Neuron (in vitro differentiated cells): ENCODE measurements at regions not wholly inside any gene's neighbourhood (a gene's known extent, or its start where the extent isn't known, plus 50 kb on each side); places are given as distances from the start of the nearest gene placed in this dataset.

Source experiments
- H2AFZ ChIP-seq: one replicate; pipeline ENCODE4 v1.6.1; 2013; ENCODE audit warnings: low read depth, mild to moderate bottlenecking, inconsistent platforms, low read length, moderate library complexity
- H3K27me3 ChIP-seq: one replicate; pipeline ENCODE4 v1.6.1; 2013; ENCODE audit warnings: low read length; ENCODE audit not compliant: insufficient read depth
- H3K36me3 ChIP-seq: one replicate; pipeline ENCODE4 v1.6.1; 2013; ENCODE audit warnings: low read length; ENCODE audit not compliant: insufficient read depth
- H3K4me1 ChIP-seq: one replicate; pipeline ENCODE4 v1.6.1; 2013; ENCODE audit warnings: low read length; ENCODE audit not compliant: insufficient read depth
- H3K4me3 ChIP-seq: 2 replicates; pipeline ENCODE4 v1.5.1; 2013; ENCODE audit warnings: mild to moderate bottlenecking, low read length, moderate library complexity
- H3K9me3 ChIP-seq: one replicate; pipeline ENCODE4 v1.6.1; 2013; ENCODE audit warnings: low read length

DNA sequence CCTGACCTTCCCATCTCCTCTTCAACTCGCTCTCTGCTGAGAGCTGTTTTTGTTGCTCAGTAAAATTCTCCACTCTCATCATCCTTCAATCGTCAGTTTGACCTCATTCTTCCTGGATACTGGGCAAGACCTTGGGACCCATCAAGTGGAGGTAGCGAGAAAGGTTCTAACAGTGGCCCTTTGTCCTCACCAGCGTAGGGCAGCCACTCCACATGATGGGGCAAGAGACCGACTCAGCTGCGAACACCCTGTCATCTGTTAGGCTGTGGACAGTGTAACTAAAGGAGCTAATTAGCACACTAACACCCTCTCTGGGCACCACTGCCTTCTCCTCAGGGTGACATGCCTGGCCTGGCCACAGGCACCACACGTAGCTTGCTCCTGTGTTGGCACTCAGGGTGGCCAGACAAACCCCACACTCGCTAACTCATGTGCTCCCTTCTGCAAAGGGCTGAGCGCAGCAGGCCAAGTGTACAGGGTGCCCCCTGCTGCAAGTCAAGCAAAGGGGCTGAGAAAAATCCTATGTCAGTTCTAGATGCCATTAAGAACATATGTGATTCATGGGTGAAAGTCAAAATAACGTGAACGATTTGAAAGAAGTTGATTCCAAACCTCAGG lies 1216.0 kb downstream of the SLITRK5 start:
- Histone ChIP-seq H3K36me3 (no peaks in the 10 kb centered on the region), H3K4me1 (no peaks in the 10 kb centered on the region), H3K4me3 (no peak overlapping the region), H2AFZ (no peak overlapping the region), H3K27me3 (no peaks in the 10 kb centered on the region), H3K9me3 (no peaks in the 10 kb centered on the region)

DNA sequence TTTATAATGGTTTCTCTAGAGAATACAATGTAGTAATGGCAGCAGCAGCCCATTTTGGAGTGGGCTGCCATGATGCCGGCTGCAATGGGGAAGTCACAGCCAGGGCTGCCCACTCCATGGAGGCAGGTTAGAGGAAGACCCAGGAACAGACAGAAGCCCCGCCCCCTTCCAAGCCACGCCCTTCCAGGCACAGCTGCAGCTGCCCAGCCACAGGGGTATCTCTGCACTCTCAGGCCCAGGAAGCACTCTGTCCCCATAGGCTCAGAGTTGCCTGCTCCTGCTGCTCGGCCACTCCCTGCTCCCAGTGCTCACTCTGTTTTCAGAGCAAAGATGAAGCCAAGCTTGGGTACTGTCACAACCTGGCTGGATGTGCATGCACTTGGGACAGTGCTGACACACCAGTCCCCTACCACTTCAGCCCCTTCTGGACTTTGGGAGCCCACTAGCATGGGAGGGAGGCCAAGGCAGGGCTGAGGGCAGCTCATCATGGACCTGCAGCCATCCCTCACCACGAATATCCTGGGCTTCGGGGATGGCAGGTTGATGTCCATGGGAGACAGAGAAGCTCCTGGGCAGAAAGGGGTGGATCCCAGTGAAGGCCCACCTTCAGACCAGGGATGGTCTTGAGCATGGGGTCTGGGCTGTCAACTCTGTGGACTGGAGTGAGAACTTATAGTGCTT lies 1224.2 kb downstream of the SLITRK5 start:
- no peaks in the 10 kb centered on the region for H3K4me1 ChIP-seq
- H3K36me3 ChIP-seq = no peaks in the 10 kb centered on the region
- H2AFZ ChIP-seq = no peak overlapping the region
- no peak overlapping the region for H3K4me3 ChIP-seq
- no peaks in the 10 kb centered on the region for H3K27me3 ChIP-seq
- no peaks in the 10 kb centered on the region for H3K9me3 ChIP-seq

DNA sequence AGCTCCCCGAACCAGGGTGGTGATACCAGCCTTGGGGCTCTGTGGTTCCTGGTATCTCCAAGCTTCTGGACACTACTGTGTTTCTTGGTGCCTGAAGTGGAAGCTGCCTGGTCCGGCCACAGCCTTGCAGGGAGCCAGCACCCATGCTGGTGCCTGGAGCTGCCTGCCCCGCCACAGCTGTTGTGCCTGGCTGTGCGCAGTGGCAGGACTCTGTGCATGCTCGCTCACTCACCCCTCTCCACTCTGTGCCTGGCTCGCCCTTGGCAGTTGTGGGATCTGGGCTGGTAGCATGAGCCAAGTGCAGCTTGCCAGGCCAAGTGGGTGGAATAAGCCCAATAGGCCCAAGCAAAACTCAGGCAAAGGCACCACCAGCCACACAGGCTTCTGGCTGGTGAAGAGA lies 1225.3 kb downstream of the SLITRK5 start:
- Histone ChIP-seq H3K27me3 (no peaks in the 10 kb centered on the region), H2AFZ (no peak overlapping the region), H3K36me3 (no peaks in the 10 kb centered on the region), H3K9me3 (no peaks in the 10 kb centered on the region), H3K4me3 (no peak overlapping the region), H3K4me1 (no peaks in the 10 kb centered on the region)

DNA sequence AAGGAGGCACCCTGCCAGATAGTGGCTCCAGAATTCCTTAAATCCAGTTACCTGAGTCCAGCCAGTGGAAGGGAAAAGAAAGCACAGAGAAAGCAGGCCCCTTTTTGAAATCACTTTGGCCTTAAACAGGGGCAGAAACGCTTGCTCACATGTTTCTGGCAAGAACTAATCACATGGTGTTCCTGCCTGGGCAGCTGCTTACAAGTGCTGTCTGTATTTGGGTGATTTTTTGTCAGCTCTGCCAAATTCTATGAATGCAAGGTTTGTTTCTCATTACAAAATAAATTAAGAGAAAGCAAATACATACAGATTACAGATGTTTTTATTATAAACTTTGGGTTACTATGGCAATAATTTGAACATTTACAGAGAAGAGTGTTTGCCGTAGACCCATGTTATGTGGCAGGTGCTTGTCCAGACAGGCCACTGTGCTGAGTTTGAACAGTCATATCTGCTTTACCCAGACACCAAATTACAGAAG lies 1237.8 kb downstream of the SLITRK5 start:
- Histone ChIP-seq H2AFZ (peak overlapping the region; percentile 37), H3K9me3 (no peaks in the 10 kb centered on the region), H3K36me3 (no peaks in the 10 kb centered on the region), H3K4me1 (no peaks in the 10 kb centered on the region), H3K27me3 (no peaks in the 10 kb centered on the region), H3K4me3 (no peak overlapping the region)

DNA sequence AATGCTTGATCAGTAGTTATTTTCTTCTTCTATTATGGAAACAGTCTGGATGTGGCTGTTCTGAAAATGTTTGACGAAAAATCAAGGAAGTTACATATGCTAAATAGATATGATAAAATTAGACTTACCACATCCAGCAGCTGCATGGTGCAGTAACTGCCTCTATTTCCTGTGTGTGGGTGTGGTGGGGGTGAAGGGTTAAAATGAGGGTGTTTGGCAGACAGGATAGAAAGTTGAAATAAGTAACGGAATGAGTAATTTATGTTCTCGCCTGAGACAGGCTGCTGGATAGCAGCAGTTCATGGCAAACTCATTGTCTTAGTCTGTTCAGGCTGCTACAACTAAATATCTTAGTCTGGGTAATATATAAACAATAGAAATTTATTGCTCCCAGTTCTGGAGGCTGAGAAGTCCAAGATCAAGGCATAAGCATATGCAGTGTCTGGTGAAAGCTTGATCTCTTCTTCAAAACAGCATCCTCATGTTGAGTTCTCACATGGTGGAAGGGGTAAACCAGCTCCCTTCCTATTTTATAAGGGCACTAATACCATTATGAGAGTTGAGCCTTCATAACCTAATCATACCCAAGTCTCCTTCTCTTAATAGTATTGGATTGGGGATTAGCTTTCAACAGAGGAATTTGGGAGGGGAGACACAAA lies 1248.9 kb downstream of the SLITRK5 start:
- Histone ChIP-seq H3K4me3 (no peak overlapping the region), H3K27me3 (no peaks in the 10 kb centered on the region)

DNA sequence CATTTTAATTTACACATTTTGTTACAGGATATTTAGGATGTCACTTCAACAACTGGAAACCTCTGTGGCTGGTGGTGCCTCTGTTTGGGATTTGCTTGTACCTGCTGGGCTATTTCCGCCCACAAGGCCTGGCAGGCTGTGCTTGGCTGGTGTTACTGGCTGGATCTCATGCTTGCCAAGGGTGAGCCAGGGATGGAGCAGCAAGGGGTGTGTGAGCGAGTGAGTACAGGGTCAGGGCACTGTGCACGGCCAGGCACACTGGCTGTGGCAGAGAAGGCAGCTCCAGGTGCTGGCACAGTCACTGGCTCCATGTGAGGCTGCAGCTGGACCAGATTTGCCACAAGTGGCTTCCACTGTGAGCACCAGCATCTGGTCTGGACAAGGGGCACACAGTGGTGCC lies 1254.8 kb downstream of the SLITRK5 start:
- Histone ChIP-seq H3K9me3 (no peaks in the 10 kb centered on the region), H3K4me3 (no peak overlapping the region), H2AFZ (no peak overlapping the region), H3K36me3 (no peaks in the 10 kb centered on the region), H3K4me1 (no peaks in the 10 kb centered on the region), H3K27me3 (no peaks in the 10 kb centered on the region)

More for the DNA sequence above, 1248.9 kb downstream of the SLITRK5 start:
- H3K9me3 ChIP-seq = no peaks in the 10 kb centered on the region
- no peaks in the 10 kb centered on the region for H3K36me3 ChIP-seq
- H3K4me1 ChIP-seq = no peaks in the 10 kb centered on the region
- H2AFZ ChIP-seq = no peak overlapping the region

DNA sequence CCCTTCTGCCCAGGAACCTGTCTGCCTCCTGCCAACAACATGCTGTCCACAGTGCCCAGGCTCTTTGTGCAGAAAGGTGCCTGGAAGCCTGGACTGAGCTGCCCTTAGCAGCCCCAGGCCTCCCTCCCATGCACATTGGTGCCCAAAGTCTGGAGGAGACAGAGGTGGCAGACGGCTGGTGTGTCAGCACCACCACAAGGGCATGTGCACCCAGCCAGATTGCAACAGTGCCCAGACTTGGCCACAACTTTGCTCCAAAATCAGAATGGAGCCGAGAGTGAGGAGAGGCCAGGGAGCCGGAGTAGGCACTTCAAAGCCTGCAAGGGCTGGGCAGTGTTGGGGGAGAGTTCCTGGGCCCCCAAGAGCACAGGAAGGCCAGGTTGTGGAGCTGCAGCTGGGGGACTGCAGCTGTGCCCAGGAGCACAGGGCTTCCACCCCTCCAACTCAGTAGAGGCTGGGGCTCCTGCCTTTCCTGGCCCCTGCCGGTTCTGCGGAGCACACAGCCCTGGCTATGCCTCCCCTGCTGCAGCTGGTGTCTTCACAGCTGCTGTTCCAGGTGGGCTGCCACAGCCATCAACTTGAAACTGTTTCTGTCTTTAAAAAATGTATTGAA lies 1255.8 kb downstream of the SLITRK5 start:
- no peak overlapping the region for H2AFZ ChIP-seq
- H3K36me3 ChIP-seq = no peaks in the 10 kb centered on the region
- H3K9me3 ChIP-seq = no peaks in the 10 kb centered on the region
- H3K27me3 ChIP-seq = no peaks in the 10 kb centered on the region
- H3K4me1 ChIP-seq = no peaks in the 10 kb centered on the region
- H3K4me3 ChIP-seq = no peak overlapping the region

DNA sequence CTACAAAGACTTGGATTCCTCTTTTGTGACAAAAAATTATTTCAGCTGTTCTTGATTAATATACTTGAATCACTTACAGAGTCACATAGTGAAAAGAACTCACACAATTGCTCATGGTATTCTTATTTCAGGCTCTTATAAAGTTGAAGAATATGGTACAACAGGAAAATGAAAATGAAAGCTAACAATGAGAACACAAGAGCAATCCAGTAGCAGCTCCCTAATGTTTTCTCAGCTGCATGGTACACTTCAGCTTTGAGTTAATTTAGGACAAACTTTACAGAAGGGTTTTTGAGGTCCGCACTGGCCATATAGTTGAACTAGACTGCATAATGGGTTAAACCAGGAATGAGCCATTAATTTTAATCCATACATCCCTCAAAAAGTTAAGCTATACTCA lies 1261.8 kb downstream of the SLITRK5 start:
- Histone ChIP-seq H3K4me3 (no peak overlapping the region), H2AFZ (no peak overlapping the region), H3K27me3 (no peaks in the 10 kb centered on the region), H3K4me1 (no peaks in the 10 kb centered on the region), H3K9me3 (no peaks in the 10 kb centered on the region), H3K36me3 (no peaks in the 10 kb centered on the region)

DNA sequence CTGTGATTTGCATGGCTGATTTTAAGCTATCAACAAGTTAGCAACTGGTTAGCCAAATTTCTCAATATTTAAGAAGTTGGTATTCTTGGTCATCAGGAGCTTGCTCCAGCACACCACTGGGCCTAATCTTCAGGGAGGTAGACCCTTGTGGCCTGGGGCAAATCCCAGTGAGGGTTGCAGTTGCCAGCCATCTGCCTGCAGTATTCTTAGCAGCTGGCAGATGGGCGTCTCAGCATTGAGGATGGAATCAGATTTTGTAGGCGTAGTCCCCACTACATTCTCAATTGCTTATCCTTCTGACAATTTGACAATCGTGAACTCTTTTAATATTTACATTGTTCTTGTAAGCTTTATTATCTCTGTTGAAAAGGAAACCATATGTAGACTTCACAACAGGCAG lies 1266.2 kb downstream of the SLITRK5 start:
- H3K36me3 ChIP-seq = no peaks in the 10 kb centered on the region
- no peak overlapping the region for H3K4me3 ChIP-seq
- H3K27me3 ChIP-seq = no peaks in the 10 kb centered on the region
- no peaks in the 10 kb centered on the region for H3K9me3 ChIP-seq
- no peak overlapping the region for H2AFZ ChIP-seq
- no peaks in the 10 kb centered on the region for H3K4me1 ChIP-seq

DNA sequence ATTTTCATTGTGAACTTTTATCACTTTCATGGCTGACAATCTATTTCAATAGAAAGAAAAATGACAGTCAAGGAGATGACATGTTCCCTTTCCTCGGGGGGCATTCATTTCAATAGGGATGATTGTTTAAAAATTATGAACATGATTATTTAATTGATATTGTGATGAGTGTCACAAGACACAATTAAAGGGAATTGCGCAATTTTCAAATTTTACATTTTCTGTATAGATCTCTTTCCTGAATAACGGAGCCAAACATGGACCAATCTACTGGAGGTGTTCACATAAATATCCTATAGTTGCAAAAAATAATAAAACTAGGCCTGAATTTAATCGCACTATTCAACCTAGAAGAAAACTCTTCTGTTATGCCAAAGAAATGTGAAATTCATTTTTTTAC lies 1274.6 kb downstream of the SLITRK5 start:
- no peaks in the 10 kb centered on the region for H3K36me3 ChIP-seq
- H3K27me3 ChIP-seq = no peaks in the 10 kb centered on the region
- no peaks in the 10 kb centered on the region for H3K9me3 ChIP-seq
- no peaks in the 10 kb centered on the region for H3K4me1 ChIP-seq
- H2AFZ ChIP-seq = no peak overlapping the region
- H3K4me3 ChIP-seq = no peak overlapping the region

DNA sequence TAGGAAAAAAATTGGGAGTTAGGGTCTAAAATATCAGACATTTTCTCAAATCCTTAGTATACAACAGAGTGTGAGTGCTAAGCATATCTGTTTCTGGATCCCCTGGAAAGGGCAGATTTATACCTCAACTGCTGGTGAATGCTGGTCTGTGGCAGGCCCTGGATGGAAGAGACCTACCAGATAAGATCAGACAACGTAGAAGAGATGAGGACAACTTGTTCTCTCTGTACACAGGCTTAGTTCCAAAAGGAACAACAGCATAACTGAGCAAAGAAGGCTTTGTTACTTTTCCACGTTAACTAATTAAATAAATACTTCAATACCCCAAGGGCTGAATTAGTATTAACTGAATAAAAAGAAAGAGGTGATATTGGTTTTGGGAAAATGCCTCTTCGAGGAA lies 1277.3 kb downstream of the SLITRK5 start:
- Histone ChIP-seq H3K36me3 (no peaks in the 10 kb centered on the region), H3K9me3 (no peaks in the 10 kb centered on the region), H3K4me1 (no peaks in the 10 kb centered on the region), H3K4me3 (no peak overlapping the region), H3K27me3 (no peaks in the 10 kb centered on the region), H2AFZ (no peak overlapping the region)

DNA sequence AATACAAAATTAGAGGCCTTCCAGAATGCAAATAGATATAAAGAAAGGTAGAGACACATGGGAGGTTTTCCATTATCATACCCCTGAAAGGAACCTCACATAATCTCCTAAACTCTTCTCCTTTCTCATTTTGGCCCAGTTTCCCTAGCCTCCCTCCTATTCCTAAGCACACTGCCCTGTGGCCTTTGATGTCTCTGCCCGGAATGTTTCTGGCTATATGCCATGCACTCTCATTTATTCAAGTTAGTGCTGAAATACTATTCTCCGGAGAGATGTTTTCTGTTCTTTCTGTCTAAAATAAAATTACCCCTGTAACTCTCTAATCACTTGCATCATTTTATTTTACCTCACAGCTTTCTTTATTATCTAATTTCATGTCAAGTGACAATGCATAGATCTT lies 1287.7 kb downstream of the SLITRK5 start:
- Histone ChIP-seq H3K9me3 (no peaks in the 10 kb centered on the region), H3K27me3 (no peaks in the 10 kb centered on the region), H3K4me3 (no peak overlapping the region), H2AFZ (no peak overlapping the region), H3K36me3 (no peaks in the 10 kb centered on the region), H3K4me1 (no peaks in the 10 kb centered on the region)

DNA sequence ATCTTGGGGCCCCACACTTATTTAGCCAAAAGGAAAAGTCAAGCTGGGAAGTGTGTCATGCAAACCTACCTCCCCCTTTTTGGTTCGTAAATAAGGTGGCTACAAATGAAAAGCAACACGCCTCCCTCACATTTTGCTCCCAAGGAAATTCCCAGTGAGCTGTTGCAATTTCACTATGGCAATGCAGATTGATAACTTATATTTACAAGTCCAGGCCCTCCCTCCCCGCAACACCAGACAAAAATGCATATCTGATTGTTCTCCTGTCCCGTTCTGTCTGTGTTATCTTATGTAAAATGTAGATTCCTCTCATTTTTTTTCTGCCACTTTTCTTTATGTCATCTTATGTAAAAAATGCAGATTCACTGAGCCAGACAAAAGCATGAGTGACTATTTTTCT lies 1305.3 kb downstream of the SLITRK5 start:
- Histone ChIP-seq H3K36me3 (no peaks in the 10 kb centered on the region), H3K4me3 (no peak overlapping the region), H3K27me3 (no peaks in the 10 kb centered on the region), H3K9me3 (no peaks in the 10 kb centered on the region), H3K4me1 (no peaks in the 10 kb centered on the region), H2AFZ (no peak overlapping the region)
